MM.1S (cell line): ENCODE measurements at regions not wholly inside any gene's neighbourhood (a gene's known extent, or its start where the extent isn't known, plus 50 kb on each side); places are given as distances from the start of the nearest gene placed in this dataset.

Experiments
- EZH2 ChIP-seq: fragments of 300-600 bp; sonication (generic); optimal IDR thresholded peaks from 2 replicates; pipeline ENCODE3; 2017; ENCODE audit warnings: low read depth, mild to moderate bottlenecking, antibody characterized with exemption, low read length, mixed read lengths
- TF ChIP-seq, protein P1 (sequence below): fragments of 300-600 bp; sonication (generic); IDR thresholded peaks from 2 replicates; pipeline ENCODE4 v1.5.1; 2016; ENCODE audit warnings: antibody characterized with exemption, low read length, mixed read lengths

DNA sequence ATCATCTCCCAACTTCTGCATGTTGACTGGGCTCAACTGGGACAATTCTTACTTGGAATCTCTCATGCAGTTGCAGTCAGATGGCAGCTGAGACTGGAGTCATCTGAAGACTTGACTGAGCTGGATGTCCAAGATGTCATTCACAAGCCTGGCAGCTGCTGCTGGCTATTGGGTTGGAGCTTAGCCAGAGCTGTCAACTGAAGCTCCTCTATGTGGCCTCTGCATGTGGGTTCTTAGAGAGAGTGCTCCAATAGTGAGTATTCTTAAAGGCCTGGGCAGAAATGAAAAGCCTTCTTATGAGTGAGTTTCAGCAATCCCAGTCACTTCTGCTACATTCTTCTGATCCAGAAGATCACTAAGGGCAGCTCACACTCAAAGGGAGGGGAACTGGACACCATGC lies 440.9 kb downstream of the LRIG3 start:
- TF ChIP-seq, protein P1, sequence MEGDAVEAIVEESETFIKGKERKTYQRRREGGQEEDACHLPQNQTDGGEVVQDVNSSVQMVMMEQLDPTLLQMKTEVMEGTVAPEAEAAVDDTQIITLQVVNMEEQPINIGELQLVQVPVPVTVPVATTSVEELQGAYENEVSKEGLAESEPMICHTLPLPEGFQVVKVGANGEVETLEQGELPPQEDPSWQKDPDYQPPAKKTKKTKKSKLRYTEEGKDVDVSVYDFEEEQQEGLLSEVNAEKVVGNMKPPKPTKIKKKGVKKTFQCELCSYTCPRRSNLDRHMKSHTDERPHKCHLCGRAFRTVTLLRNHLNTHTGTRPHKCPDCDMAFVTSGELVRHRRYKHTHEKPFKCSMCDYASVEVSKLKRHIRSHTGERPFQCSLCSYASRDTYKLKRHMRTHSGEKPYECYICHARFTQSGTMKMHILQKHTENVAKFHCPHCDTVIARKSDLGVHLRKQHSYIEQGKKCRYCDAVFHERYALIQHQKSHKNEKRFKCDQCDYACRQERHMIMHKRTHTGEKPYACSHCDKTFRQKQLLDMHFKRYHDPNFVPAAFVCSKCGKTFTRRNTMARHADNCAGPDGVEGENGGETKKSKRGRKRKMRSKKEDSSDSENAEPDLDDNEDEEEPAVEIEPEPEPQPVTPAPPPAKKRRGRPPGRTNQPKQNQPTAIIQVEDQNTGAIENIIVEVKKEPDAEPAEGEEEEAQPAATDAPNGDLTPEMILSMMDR: no peak
- no peak for TF ChIP-seq EZH2
